ENCODE measurements at regions not wholly inside any gene's neighbourhood (a gene's known extent, or its start where the extent isn't known, plus 50 kb on each side); places are given as distances from the start of the nearest gene placed in this dataset.
A peak's percentile ranks its signal among the peaks of the same experiment; 100 is the strongest.
"Not testable (repeated sequence)": the region's sequence is repeated elsewhere in the genome, so short reads cannot be mapped to it uniquely, and the experiment has no call there.

DNA sequence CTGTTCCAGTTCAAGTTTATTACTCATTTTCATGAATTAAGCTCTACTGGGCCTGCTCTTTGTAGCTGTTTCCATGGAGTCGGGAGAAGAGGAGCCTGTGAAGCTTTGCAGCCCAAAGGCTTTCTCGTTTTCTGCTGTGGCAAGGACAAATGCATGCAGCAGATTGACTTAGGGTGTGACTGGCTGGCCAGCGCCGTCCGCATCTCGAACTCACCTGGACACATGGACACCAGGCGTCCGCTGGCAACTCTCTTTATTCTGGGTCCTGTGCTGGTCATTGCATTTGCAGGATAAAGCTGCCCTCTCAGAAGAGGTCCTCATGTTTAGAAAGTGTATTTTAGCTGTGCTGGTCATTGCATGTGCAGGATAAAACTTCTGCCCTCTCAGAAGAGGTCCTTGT, 350.4 kb downstream of the TMEM121 start:
- peak; percentile 25 for DNase-seq (ENCODE audit: low spot score)

DNA sequence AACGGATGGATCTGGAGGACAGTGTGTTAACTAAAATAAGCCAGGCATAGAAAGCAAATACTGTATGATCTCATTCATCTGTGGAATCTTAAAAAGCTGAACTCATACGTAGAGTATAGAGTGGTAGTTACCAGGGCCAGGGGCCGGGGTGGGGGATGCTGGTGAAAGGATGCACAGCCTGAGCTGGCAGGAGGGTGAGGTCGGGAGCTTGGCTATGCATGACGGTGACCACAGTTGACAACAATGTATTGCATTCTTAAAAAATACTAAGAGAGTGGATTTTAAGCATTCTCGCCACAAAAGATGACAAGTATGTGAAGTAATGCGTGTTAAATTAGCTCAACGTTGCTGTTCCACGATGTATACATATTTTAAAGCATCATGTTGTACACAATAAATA, 351.3 kb downstream of the TMEM121 start:
- no peak for DNase-seq (ENCODE audit: low spot score)

DNA sequence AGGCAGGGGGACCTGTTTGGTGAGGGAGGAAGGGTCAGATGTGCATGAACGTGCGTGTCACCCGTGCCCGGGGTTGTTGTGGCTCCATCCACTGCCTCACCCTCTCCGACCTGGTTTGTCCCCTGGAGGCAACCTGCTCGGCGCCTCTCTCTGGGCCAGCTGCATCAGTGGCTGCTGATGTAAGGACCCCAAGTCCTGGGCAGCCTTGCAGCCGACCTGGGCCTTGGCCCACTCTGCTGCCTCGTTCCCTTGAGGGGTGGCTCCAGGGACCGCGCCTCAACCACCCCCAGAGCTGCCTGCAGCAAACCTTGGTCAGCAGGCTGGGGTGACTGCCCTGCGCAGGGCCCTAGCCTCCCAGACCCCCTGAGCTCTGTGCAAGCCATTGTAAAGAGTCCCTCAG, 351.7 kb downstream of the TMEM121 start:
- no peak for DNase-seq (ENCODE audit: low spot score)

DNA sequence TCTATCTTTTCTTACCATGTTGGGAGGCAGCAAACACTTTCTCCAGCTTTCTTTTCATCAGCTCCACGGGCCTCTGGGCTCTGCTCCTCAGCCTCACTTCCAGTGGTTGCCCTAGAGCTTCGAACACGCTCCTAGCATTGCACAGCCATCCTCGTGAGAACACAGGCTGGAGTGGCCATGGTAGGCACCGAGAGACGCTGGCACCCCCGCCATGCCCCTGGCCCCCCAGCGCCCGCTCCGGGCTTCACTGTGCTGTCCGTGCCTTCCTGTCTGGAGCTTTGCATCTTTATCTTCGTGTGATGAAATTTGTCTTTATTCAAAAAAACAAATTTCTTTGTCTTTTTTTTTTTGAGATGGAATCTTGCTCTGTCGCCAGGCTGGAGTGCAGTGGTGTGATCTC, 352.2 kb downstream of the TMEM121 start:
- no peak for DNase-seq (ENCODE audit: low spot score)

DNA sequence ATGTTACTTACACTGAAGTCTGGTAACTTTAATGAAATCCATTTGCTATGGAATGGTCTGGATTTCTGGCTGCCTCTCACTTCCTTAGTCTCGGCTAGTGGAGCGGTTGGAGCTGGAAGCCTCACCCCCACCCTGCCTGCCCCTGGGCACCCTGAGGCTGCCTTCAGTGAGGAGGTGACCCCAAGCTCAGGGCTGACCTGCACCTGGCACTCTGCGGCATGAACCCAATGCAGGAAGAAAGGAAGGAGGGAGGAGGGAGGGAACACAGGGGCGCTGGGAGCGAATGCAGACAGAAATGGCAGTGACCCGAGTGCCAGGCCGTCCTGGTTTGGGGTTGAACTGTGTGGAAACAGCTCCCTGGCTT, 353.1 kb downstream of the TMEM121 start:
- DNase-seq (ENCODE audit: low spot score) = no peak

DNA sequence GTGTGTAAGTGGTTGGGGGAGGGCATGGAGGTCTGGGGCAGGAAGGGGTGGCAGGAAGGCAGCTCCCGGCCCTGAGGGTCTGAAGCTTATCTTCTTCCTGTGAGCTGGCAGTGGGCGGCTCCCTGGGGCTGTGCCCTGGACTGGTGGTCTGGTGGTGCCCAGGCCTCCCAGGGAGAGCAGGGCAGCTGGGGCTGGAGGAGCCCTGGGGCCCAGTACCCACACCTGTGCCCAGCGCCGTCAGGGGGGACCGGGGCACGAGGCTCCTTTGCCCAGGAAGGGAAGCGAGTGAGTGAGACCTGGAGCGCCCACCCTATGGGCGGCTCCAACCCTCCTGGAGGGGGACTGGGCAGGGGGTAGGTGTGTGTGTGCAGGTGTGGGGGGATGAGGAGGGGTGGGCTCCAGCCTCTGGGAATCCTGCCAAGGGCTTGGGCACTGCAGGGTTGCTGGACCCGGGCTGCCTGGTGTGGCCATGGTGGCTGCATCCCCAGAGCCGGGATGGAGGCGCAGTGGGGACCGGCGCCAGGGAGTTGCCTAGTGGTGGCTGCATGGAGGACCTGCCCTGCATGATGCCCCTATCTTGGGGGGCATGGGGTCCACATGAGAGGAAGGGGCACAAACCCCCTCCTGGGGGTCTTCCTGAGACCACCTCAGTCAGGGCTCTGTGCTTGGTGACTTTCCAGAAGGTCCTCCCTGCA, 353.6 kb downstream of the TMEM121 start:
- DNase-seq (ENCODE audit: low spot score) = no peak

DNA sequence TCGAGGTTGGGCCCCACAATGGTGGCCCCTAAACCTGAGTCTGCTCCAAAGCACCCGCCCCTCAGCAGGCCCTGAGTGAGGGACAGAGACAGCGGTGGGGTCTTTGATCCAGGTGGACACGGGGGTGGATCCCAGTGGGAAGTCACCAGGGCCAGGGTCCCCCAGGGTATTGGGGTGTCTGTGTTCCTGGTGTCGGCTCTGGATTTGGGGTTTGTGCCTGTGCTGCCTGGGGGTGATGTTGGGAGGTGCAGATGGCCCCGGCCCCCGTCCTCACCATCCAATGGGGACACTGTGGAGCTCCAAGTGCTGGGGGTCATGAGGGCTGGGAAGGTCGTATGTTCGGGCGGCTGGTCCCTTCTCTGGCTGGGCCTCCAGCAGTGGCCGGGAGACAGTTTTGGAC, 354.2 kb downstream of the TMEM121 start:
- DNase-seq (ENCODE audit: low spot score) = no peak

DNA sequence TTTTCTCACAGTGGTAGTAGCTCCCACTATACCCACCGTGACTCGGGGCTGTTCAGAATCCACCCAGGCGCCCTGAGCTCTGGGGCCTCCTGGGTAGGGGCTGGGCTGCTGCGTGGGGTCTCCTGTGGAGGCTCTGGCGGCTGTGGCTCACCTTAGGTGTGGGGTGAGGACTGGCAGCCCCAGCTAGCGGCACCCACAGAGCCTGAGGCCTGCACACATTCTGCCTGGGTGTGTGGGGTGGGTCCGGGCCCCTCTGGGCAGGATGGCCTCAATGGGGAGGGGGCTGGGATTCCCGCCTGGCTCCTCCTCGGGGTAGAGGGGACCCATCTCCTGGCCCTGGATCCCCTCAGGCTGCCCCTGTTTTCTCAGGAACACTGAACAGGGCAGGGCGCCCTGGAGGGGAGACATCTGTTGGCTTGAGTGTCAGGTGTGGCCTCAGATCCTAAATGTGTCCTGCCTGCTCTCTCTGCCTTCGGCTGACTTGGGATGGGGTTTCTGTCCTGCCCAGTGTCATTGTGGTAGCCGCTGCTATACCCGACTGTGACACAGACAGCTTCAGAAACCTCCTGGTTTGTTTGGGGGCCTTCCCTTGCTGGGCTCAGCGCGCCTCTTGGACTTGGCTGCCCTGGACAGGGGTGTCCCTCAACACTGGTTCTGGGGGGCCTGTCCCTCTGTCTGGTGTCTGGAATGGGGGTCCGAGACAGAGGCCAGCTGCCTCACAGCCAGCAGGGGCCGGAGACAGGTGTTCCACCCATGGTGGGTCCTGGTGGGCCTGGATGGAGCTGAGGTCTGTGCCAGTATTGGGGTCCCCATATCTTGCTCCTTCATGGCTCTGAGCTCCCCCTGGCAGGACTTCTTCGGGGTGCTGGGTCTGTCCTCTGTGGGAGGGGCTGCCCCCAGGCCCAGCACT, 354.9 kb downstream of the TMEM121 start:
- DNase-seq (ENCODE audit: low spot score) = no peak

DNA sequence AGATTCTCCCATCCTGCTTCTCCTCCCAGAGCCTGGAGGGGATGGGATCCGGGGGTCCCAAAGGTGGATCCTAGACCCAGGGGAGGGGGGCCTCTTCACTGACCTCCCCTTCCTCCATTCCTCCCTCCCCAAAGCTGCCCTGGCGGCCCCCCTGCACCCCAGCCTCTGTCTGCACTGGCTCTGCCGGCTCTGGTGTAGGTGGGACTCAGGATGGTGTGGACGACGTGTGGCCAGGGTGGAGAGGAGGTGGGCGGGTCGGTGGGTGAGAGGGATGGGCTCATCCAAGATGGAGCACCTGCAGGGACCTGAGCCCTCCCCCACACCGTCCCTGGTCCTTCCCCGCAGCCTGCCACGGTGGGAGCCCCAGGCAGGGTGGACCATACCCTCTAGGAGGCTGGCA, 355.6 kb downstream of the TMEM121 start:
- not testable (repeated sequence) for DNase-seq (ENCODE audit: low spot score)

DNA sequence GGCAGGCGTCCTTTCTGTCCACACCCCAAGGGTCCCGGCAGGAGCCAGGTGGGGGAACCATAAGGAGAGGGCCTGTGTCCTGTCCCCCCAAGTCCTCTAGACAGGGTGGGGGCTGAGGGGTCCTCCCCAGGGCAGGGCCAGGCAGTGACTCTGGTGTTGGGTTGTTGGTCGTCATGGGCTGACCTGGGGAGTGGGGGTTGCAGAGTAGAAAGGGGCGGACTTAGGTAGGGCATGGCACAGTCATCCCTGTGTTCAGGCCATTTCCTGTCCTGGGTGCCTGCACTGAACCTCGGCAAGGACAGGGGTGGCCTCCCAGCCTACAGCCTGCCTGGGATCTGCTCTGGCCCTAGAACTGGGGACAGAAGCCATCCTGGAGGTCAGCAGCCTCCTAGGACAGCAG, 356.2 kb downstream of the TMEM121 start:
- no peak for DNase-seq (ENCODE audit: low spot score)

DNA sequence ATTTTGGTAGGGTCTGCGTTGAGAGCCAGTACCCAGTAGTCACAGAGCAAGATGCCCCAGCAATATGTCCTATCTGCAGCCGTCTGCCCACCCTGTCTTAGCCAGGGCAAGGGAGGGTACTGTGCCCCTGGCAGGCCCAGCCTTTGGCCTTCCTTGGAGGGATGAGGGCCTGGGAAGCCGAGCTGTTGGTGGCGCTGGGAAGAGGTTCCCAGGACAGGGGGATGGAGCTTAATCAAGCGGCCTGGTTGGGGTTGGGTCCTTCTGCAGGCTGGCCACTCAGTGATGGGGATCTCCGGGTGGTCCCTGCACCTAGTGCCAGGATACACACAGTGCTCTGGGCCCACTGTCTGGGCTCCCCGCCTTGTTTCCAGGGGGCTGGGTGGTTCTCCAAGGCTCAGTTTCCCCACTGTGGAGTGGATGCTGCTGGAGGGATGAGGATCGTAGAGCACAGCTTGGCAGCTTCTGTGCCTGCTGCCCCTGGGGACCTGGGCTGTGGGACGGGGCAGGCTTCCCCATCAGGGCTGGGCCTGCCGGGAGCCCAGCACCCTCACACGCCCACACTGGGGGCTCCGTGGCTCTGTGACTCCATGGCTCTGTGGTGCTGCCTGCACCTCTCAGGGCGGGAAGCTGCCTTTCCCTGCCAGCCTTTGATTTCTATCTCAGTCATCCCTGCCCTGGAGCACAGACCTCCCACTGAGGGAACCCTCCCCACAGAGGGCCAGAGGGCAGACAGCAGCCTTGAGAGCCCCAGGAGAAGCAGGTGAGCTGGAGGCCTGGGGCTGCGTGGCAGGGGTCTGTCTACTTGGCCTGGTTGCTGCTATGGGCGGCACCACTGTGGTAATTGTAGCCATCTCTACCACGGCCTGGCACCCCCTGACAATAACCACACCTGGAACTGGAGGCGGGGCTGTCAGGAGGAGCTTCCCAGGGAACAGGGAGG, 357.0 kb downstream of the TMEM121 start:
- DNase-seq (ENCODE audit: low spot score) = no peak

DNA sequence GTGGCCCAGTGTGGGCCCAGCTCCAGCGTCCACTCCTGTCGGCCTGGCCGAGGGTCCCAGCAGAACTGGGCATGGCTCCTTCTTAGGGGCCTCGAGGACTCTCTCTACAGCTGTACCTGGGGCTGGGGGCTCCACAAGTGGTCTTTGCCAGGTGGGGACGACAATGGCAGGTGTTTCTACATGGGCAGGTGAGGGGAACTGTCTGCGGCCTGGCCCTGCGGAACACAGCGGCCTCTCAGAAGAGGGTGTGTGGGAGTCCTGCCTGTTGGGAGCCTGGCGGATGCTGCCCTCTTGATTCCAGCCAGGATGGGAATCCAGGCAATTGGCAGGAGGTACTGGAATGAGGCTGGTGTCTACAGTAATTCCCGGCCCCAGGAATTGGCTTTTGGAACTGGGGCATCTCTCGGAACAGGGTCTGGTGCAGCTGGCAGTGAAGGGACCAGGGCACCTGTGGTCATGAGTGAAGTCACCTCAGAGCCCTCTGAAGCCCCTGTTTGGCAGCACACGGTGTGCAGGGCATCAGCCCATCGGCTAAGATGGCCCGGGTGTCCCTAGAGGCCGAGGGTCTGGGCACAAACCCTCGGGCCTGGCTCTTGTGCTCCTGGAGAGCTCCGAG, 357.9 kb downstream of the TMEM121 start:
- not testable (repeated sequence) for DNase-seq (ENCODE audit: low spot score)

DNA sequence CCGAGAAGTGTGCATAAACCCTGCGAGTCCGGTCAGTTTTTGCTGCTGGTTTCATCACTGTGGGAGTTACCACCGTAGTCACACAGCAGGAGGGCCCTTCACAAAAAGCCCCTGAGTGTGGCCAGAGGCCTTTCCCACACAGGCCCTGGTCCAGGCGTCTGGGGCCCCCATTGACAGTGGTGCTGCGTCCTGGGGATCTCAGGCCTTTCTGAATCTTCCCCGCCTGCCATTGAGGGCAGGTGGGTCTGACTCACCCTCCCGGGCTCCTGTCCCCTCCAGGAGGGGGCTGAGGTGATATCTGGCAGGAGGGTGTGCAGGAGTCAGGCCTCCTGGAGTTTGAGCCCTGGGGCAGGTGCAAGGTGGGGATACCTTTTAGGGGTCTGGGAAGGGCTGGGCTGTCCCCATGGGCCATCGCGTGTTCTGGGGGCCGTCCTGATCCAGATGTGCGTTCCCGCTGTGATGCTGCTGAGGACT, 358.5 kb downstream of the TMEM121 start:
- DNase-seq (ENCODE audit: low spot score) = no peak

DNA sequence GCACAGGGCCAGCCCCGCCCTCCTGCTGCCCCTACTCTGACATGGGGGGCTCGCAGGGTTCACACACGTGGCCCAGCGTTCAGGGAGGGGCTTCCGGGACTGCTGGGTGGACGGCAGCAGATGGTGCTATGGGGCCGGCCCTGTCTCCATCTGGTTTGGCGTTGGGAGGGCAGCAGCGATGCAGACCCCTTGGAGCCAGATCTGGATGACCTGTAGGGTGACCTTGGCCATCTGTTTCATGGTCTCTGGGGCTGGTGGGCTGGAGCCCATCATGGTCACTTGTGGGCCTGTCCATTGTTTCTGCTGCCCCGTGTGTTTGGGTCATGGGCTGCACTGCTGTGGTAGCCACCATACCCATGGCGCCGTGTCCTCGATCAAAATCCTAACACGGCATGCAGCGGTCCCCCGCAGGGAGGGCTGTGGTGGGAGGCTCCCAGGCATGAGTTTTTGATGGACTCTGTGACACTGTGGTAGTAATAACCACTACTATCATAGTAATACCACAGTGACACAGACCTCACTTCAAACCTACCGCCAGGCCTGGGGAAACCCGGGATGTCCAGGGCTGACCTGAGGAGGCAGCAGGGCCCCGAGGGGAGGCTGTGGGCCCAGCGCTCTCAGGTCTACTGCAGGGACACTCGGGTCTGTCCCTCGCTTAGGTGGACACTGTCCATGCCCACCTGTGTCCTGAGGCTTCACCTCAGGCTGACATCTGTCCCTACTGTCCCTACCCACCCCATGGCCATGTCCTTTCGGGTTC, 359.4 kb downstream of the TMEM121 start:
- DNase-seq (ENCODE audit: low spot score) = no peak

DNA sequence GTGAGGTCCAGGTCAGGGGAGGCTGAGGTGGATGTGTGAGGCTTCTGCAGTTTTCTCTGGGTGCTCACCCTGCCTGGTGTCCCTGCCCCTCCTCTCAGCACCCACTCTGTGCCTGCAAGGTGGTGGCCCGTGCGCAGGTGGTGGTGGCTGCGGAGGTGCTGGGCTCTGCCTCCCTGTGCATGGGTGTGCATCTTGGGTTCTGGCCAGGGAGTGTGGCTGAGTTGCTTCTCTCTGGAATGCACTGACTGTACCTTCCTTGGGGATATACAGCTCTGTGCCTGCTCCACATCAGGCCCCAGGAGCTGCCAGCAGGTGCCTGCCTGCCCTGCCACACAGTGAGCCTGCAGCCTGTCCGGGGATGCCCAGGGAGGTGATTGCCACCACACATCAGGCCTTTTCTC, 360.4 kb downstream of the TMEM121 start:
- DNase-seq (ENCODE audit: low spot score) = not testable (repeated sequence)

DNA sequence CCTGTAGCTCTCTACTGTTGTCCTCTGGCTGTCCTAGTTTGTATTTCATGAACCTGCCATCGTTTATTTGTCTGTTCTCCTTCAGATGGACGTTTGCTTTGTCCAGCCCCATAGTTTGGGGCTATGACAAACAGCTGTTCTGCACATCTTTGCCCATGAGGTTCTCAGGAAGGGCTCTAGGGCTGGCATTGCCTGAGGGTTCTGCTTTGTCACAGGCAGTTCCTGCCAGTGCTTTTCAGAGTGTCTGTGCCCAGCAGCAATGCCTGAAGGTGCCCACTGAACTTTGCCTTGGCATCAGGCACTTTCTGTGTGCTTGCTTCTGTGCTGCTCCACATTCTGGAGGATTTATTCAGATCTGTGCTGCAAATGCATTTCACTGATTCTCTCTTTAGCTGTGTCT, 361.3 kb downstream of the TMEM121 start:
- no peak for DNase-seq (ENCODE audit: low spot score)

DNA sequence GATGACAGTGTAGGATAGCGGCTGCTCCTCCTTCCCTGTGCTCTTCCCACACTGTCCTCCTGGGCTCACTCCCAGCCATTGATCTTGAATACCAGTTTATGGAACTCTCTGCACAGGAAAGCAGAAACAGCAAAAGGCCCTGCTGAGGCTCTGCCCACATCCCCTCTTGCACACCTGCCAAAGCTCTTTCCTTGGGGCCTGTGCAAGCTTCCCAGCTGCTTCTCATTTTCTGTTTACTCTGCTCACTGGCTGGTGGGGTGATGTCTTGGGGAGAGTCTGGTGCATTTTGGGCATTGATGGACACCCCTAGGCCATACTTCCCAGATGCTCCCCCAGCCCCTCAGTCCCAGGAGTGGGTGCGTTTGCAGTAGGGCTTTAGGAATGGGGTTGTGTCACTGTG, 361.8 kb downstream of the TMEM121 start:
- DNase-seq (ENCODE audit: low spot score) = no peak

DNA sequence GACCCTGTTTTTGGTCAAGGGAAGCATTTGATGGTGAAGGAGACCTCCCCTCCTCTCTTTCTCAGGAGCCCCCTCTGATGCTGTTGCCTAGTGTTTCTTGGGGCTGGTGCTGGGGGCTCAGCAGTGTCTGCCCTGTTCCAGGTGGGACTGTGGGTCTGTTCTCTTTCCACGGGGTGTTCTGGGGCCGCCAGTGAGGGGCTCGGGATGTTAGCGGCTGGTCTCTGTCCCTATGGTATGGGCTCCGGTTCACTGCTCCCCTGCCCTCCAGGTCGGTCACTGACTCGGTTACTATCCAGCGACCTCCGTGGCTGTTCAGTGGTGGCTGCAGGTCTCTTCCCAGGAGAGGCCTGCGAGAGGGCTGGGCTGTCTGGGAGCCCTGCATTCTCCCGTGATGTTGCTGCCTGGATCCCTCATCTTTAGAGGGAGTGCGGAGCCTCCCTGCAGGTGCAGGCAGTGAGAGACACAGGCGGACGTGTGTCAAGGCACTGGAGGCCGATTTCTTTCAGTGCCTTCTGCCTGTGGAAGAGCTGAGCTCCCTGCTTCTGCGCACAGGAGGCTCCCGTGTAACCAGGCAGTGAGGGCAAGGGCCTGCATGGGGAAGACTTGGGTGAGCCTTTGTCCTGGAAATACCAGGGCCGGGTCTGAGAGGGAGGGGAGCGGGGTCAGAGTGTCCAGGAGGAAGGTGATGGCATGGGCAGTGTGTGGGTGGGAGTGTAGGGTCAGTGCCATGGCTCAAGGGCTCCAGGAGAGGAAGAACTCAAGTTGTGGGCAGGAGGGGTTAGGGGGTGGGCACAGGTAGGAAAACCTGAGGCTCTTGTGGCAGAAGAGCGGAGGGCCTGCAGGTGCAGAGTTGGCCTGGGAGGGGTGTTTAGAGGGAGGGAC, 362.6 kb downstream of the TMEM121 start:
- no peak for DNase-seq (ENCODE audit: low spot score)

DNA sequence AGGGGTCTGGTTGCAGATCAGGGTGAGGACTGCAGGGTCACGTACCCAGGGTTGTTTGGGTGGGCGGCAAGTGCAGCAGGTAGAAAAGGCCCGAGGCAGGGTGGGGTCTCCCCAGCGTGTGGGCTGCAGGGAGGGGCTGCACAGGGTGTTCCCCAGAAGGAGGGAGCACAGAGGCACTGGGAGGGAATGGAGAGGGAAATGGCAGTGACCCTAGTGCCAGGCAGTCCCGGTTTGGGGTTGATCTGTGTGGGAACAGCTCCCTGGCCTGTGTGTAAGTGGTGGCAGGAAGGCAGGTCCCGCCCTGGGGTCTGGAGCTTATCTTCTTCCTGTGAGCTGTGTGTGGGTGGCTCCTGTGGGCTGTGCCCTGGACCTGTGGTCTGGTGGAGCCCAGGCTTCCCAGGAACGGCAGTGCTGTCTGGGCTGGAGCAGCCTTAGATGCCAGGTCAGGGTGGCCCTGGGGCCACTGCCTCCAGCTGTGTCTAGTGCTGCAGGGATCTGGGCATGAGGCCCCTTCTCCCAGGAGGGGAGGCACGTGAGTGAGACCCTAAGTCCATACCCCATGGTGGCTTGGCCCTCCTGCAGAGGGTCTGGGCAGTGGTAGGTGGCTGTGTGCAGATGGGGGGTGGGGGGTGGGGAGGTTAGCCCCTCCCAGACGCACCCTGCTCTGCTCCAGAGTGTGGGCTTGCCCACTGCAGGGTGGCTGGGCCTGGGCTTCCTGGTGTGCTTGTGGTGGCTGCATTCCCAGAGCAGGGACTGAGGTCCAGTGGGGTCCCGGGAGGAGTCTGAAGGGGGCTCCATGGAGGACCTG, 363.5 kb downstream of the TMEM121 start:
- no peak for DNase-seq (ENCODE audit: low spot score)

Measured in Ammon's horn (tissue), 1 donor.